ENCODE measurements at regions not wholly inside any gene's neighbourhood (a gene's known extent, or its start where the extent isn't known, plus 50 kb on each side); places are given as distances from the start of the nearest gene placed in this dataset.

DNA sequence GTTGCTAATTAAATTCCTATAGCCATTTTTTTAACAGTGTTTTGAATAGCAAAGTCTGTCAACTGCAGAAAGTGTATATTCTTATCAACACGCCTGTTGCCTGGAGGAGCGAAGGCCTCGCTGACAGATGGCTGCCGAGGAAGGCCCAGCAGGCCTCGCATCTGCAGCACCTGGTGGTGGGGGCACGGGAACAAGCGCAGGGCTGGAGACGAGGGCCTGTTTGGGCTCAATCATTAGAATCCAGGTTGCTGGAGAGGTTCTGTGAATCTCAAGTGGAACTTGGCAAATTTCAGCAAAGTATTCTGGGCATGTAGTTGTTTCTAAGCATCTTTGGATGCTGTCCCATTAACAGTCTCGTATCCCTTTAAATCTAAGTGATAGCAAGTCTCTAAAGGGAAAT lies 66.1 kb upstream of the FAM204A start:
- no peak for FAIRE-seq

DNA sequence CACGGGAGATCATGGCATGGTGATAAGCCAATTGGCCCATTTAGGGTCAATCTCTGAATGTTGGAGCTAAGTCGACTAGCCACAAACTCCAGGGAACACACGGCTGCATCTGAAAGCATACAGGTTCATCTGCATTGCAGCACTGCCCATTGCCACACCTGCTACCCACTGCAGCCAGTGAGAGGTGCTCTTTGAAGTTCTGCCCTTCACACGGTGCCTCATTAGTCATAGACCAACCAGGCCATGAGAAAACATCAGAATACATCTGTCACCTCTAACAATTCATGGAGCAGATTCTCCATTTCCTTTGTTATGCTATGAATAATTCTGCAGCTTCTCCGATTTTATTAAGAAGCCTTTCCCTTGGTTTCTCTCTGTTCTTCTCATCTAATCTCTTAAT lies 65.7 kb upstream of the FAM204A start:
- FAIRE-seq: no peak

DNA sequence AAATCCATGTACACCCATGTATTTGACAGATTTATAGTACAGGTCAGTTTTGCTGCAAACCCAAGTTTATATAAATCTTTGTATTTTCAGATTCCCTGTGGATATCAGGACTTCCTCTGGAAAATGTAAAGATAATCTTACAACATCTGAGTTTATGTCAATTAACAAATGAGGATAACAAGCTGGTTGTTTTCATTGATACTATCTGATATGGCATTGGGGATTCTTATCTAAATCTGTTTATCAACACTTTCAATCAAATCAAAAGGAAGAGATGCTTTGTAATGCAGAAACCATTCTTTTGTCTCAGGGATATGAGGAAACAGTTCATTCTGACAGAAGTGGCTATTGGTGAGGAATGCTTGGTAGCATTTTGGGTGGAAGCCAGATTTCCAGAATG lies 64.9 kb upstream of the FAM204A start:
- FAIRE-seq: no peak

DNA sequence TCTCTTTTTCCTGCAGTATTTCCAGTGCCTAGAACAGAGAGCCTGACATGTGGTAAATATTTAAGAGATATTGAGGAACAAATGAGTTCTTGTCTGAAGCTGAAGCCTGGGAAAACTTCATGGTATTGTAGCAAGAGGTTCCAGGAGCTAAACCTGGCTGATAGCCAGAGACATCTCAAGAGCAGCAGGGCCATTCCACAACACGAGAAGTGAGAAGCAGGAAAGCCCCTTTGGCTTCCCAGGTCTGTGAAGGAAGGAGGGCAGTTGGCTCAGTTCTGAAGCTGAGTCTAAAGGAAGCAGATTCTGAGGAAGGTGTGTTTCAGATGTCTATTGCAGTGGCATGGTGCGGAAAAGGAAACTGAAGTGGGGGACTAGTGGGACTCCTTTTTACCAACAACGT lies 63.8 kb upstream of the FAM204A start:
- no peak for FAIRE-seq

DNA sequence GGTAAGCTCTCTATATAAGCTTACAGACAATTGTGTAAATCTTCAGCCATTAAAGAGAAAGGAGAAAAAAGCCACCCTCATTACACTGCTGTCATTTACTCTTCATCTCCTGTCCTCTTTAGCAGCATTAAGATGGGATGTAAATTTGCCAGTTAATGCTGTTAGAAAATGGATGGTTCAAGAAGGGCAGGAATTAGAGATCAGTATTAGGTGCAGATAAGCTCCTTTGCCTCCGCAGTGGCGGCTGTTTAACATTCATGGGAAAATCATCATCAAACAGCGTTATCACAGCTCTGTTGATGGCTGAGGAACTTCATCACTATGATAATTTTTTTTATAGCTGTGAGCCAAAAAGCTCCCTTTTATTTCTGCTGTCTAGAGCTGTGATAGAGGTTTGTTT lies 61.8 kb upstream of the FAM204A start:
- FAIRE-seq: no peak

DNA sequence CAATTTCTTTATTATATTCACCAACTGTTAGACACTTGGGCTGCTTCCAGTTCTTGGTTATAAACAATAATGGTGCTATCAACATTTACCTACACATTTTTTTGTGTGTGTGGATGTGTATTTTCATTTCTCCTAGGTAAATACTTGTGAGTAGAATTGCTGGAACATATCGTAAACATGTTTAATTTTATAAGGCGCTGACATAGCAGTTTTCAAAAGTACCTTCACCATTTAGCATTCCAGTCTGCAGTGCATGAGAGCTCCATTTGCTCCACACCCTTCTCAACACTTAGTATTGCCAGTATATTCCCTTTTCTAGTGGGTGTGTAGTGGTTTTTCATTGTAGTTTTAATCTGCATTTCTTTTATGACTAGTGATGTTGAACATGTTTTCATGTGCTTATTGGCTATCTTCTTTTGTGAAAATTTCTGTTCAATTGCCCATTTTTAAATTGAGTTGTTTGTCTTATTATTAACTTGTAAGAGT lies 59.6 kb upstream of the FAM204A start:
- FAIRE-seq: no peak

DNA sequence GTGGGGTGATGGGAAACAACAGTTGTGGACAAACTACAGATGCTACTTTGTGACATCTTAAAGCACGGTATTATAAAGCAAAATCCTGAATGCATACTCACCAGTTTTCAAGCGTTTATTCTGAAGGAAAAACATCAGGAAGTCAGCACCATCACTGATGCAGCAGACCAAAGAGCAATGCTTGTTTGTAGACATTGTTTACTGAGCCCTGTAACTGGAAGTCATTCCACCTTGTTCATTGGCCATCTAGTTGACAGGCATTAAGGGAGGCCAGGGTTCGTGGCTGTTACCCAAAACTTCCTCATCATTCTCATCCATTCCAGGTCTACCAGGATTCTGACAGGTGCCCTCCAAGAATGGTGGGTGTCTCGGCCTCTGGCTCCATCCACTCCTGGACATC lies 55.3 kb upstream of the FAM204A start:
- FAIRE-seq: no peak

DNA sequence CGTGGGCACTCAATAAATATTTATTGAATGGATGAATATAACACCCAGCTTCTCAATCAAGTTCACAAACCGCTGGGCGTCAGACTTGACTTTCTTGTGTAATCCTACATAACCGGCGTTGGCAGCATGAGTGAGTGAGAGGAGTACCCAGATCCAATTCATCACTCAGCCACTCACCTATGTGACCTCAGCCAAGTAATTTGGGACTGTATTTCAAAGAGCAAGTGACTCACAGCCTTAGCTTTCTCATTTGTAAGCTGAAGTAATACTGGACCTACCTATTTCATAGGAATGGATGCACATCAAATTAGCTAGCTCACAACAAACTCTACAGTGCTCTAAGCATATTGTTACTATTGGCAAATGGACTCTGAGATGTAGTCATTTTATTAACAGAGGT lies 53.8 kb upstream of the FAM204A start:
- no peak for FAIRE-seq

DNA sequence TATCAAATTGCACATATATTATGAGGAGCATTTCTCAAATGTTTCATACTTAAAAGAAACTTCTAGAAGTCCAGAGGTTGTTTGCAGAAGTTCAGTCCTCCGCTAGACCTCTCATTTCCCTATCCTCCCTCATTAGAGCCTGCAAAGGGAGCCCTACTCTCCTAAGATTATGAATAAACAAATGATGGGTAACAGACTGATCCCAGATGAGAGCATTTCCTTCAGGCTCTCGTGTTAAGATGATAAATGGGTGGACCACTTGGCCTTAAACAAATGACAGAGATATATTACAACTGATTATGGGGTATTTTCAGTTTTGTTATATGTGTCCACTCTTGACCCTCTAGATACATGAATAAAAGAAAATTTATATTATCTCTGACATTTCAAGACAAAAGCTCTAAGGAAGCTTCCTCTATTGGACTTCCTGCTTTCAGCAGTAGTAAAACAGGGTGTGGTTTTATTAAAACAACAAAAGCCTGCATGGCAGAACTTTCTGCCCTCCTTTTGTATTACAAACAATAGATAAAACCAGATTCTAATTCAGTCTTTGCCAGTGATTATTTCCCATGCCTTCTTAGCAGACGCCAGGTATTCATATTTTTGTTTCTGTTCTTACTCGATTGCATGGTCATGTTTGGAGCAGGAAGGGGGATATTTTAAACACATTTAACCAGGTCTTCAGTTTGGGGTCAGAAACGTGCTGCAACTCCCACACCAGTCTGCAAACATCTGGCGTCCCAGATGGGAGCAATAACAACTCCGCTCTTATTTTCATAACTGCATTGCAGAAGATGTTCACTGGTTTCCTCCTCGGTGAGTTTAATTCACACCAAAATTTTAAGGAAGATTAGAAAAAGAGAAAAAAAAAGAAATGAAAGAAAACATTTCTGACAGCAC lies 52.4 kb upstream of the FAM204A start:
- FAIRE-seq: no peak

DNA sequence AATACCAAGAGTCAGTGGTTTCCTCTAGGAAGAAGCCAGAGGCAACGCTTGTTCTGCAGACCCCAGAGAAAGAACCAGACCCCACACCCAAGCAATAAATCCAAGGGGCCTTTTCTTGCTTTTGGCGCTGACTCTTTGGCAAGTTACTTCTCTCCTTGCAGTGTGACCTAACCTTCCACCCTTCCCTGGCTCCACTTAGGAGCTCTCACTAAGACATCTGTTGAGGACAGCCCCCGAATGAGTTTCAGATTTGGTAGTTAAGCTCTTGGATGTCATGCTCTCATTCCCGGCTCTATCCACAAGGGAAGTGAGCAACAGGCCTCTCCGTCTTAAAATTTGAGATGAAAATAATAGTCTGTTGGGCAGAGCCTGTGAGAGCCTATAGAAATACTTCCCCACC lies 50.6 kb upstream of the FAM204A start:
- FAIRE-seq: no peak

Measured in A204.1 (cell line).